ENCODE measurements at regions not wholly inside any gene's neighbourhood (a gene's known extent, or its start where the extent isn't known, plus 50 kb on each side); places are given as distances from the start of the nearest gene placed in this dataset.
"Not testable (repeated sequence)": the region's sequence is repeated elsewhere in the genome, so short reads cannot be mapped to it uniquely, and the experiment has no call there.

DNA sequence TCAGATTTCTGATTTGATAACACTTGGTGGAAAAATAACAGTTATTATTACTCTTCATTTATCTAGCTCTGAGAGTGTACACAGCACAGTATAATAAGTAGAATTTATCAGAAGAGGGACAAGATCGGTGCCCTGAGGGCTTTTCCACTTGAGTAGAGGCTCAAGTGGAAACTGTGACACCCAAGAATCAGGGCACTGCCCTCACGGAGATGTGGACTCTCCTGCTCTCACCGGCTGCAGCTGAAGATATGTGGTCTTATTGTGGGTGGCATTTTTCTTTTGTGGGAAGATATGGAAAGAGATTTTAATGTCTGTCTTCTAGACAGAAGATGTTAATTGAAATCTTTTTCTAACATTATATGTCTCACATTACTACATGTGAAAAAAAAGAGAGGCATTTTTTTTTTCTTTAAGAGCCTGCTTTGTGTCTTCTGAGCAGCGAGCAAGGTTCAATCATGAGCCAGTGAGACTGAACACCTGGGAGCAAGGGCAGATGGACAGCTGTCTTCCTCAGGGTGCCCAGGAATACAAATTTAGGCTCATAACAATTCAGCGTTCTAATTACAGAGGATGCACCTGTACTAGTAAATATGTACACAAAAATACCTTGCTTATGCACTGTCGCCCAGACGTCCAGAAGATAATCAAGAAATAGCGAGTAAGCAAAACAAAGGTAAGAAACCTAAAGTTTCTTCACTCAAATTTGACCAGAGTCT lies 1098.2 kb upstream of the FANCL start:
- CTCF ChIA-PET: no interaction called here

DNA sequence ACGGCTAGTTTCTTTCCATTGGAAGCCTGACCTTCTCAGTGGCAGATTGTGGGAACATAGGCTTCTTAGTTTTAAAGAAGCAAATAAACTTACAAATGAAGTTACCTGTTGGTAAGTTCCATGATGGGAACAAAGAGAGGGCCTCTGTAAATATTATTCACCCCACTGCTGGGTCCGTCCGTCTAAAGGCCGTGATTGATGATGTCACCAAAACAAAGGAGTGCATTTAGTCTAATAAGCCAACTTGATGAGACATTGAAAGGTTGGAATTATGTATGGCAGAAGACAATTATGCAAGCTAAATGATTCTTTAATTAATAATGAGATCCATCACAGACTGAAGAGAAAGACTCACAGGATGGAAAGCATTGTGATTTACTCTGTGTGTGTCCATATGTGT lies 1091.9 kb upstream of the FANCL start:
- H3K4me1 Mint-ChIP-seq (ENCODE audit: low read depth, unreplicated experiment): no peaks in the 10 kb centered on the region
- intact Hi-C loops (cut with micrococcal nuclease; ENCODE audit: unreplicated experiment): no loop called here
- CTCF ChIA-PET: no interaction called here
- TF ChIP-seq, protein P1, sequence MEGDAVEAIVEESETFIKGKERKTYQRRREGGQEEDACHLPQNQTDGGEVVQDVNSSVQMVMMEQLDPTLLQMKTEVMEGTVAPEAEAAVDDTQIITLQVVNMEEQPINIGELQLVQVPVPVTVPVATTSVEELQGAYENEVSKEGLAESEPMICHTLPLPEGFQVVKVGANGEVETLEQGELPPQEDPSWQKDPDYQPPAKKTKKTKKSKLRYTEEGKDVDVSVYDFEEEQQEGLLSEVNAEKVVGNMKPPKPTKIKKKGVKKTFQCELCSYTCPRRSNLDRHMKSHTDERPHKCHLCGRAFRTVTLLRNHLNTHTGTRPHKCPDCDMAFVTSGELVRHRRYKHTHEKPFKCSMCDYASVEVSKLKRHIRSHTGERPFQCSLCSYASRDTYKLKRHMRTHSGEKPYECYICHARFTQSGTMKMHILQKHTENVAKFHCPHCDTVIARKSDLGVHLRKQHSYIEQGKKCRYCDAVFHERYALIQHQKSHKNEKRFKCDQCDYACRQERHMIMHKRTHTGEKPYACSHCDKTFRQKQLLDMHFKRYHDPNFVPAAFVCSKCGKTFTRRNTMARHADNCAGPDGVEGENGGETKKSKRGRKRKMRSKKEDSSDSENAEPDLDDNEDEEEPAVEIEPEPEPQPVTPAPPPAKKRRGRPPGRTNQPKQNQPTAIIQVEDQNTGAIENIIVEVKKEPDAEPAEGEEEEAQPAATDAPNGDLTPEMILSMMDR (IDR thresholded peaks at IDR 0.05; ENCODE audit: unreplicated experiment): no peak
- H3K4me3 Mint-ChIP-seq (ENCODE audit: low read depth, unreplicated experiment): no peak overlapping the region
- H3K36me3 Mint-ChIP-seq (ENCODE audit: insufficient read depth, unreplicated experiment): no peaks in the 10 kb centered on the region
- no peak overlapping the region for H3K27ac Mint-ChIP-seq (ENCODE audit: unreplicated experiment)
- no peaks in the 10 kb centered on the region for H3K27me3 Mint-ChIP-seq (ENCODE audit: unreplicated experiment)
- DNase-seq: no peak
- BruUV-seq (replicated peaks): no TSS peak
- peaks cover 4% of the 10 kb centered on the region for H3K9me3 Mint-ChIP-seq (ENCODE audit: low read depth, unreplicated experiment)

More for the DNA sequence above, 1098.2 kb upstream of the FANCL start:
- H3K36me3 Mint-ChIP-seq (ENCODE audit: insufficient read depth, unreplicated experiment): no peaks in the 10 kb centered on the region
- DNase-seq: no peak
- no peak overlapping the region for H3K4me3 Mint-ChIP-seq (ENCODE audit: low read depth, unreplicated experiment)
- TF ChIP-seq, protein P1 (IDR thresholded peaks at IDR 0.05; ENCODE audit: unreplicated experiment): no peak
- no peaks in the 10 kb centered on the region for H3K27me3 Mint-ChIP-seq (ENCODE audit: unreplicated experiment)
- no peaks in the 10 kb centered on the region for H3K4me1 Mint-ChIP-seq (ENCODE audit: low read depth, unreplicated experiment)
- intact Hi-C loops (cut with micrococcal nuclease; ENCODE audit: unreplicated experiment): no loop called here
- BruUV-seq (replicated peaks): no TSS peak
- peaks cover 4% of the 10 kb centered on the region for H3K9me3 Mint-ChIP-seq (ENCODE audit: low read depth, unreplicated experiment)
- no peak overlapping the region for H3K27ac Mint-ChIP-seq (ENCODE audit: unreplicated experiment)

DNA sequence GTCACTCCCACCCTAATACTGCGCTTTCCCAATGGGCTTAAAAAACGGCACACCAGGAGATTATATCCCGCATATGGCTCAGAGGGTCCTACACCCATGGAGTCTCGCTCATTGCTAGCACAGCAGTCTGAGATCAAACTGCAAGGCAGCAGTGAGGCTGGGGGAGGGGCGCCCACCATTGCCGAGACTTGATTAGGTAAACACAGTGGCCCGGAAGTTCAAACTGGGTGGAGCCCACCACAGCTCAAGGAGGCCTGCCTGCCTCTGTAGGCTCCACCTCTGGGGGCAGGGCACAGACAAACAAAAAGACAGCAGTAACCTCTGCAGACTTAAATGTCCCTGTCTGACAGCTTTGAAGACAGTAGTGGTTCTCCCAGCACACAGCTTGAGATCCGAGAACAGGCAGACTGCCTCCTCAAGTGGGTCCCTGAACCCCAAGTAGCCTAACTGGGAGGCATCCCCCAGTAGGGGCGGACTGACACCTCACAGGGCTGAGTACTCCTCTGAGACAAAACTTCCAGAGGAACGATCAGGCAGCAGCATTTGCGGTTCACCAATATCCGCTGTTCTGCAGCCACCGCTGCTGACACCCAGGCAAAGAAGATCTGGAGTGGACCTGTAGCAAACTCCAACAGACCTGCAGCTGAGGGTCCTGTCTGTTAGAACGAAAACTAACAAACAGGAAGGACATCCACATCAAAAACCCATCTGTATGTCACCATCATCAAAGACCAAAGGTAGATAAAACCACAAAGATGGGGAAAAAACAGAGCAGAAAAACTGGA lies 1085.6 kb upstream of the FANCL start:
- H3K9me3 Mint-ChIP-seq (ENCODE audit: low read depth, unreplicated experiment); BruUV-seq (replicated peaks); H3K4me3 Mint-ChIP-seq (ENCODE audit: low read depth, unreplicated experiment); H3K36me3 Mint-ChIP-seq (ENCODE audit: insufficient read depth, unreplicated experiment); H3K27me3 Mint-ChIP-seq (ENCODE audit: unreplicated experiment); CTCF ChIA-PET; DNase-seq; H3K4me1 Mint-ChIP-seq (ENCODE audit: low read depth, unreplicated experiment); H3K27ac Mint-ChIP-seq (ENCODE audit: unreplicated experiment); intact Hi-C loops (cut with micrococcal nuclease; ENCODE audit: unreplicated experiment): not testable (repeated sequence)

DNA sequence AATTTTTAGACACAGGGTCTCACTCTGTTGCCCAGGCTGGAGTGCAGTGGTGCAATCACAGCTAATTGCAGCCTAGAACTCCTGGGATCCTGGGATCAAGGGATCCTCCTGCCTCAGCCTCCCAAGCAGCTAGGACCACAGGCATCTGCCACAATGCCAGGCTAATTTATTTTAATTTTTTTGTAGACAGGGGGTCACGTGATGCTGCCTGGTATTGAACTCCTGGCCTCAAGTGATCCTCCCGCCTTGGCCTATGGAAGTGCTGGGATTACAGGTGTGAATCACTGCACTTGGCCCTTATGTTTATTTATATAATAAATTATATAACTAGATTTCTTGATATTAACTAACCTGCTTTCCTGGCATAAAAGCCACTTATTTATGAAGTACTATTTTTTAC lies 1081.7 kb upstream of the FANCL start:
- H3K4me3 Mint-ChIP-seq (ENCODE audit: low read depth, unreplicated experiment): no peak overlapping the region
- H3K9me3 Mint-ChIP-seq (ENCODE audit: low read depth, unreplicated experiment): peaks cover 5% of the 10 kb centered on the region
- no peak for DNase-seq
- H3K4me1 Mint-ChIP-seq (ENCODE audit: low read depth, unreplicated experiment): no peaks in the 10 kb centered on the region
- TF ChIP-seq, protein P1 (IDR thresholded peaks at IDR 0.05; ENCODE audit: unreplicated experiment): no peak
- BruUV-seq (replicated peaks): no TSS peak
- H3K27me3 Mint-ChIP-seq (ENCODE audit: unreplicated experiment): no peaks in the 10 kb centered on the region
- no peaks in the 10 kb centered on the region for H3K36me3 Mint-ChIP-seq (ENCODE audit: insufficient read depth, unreplicated experiment)
- intact Hi-C loops (cut with micrococcal nuclease; ENCODE audit: unreplicated experiment): no loop called here
- CTCF ChIA-PET: no interaction called here
- no peak overlapping the region for H3K27ac Mint-ChIP-seq (ENCODE audit: unreplicated experiment)

DNA sequence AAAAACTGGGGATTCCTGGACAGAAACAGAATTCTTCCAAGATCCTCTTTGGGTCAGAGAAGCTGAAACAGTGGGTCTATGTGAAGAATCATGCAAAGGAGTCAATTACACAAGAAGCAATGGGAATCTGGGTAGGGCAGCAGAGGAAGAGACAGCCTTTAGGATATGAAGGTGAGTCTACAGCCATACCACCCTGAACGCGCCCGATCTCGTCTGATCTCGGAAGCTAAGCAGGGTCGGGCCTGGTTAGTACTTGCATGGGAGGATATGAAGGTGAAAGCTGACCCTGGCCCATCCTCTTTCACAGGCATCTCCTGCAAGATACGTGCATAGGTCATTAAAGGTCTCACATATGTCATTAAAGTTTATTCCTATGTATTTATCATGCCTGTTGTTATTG lies 1080.9 kb upstream of the FANCL start:
- H3K4me1 Mint-ChIP-seq (ENCODE audit: low read depth, unreplicated experiment): no peaks in the 10 kb centered on the region
- CTCF ChIA-PET: no interaction called here
- DNase-seq: no peak
- peaks cover 3% of the 10 kb centered on the region for H3K9me3 Mint-ChIP-seq (ENCODE audit: low read depth, unreplicated experiment)
- intact Hi-C loops (cut with micrococcal nuclease; ENCODE audit: unreplicated experiment): no loop called here
- TF ChIP-seq, protein P1 (IDR thresholded peaks at IDR 0.05; ENCODE audit: unreplicated experiment): no peak
- H3K36me3 Mint-ChIP-seq (ENCODE audit: insufficient read depth, unreplicated experiment): no peaks in the 10 kb centered on the region
- BruUV-seq (replicated peaks): no TSS peak
- no peak overlapping the region for H3K27ac Mint-ChIP-seq (ENCODE audit: unreplicated experiment)
- no peak overlapping the region for H3K4me3 Mint-ChIP-seq (ENCODE audit: low read depth, unreplicated experiment)
- H3K27me3 Mint-ChIP-seq (ENCODE audit: unreplicated experiment): no peaks in the 10 kb centered on the region

Data from Calu3 (cell line).